NCI-H226 (cell line): ENCODE measurements at regions not wholly inside any gene's neighbourhood (a gene's known extent, or its start where the extent isn't known, plus 50 kb on each side); places are given as distances from the start of the nearest gene placed in this dataset.
"Not testable (repeated sequence)": the region's sequence is repeated elsewhere in the genome, so short reads cannot be mapped to it uniquely, and the experiment has no call there.

ENCODE experiments used
- DNase-seq: peaks from one replicate; pipeline ENCODE4 v3.0.0-alpha.2; 2015

DNA sequence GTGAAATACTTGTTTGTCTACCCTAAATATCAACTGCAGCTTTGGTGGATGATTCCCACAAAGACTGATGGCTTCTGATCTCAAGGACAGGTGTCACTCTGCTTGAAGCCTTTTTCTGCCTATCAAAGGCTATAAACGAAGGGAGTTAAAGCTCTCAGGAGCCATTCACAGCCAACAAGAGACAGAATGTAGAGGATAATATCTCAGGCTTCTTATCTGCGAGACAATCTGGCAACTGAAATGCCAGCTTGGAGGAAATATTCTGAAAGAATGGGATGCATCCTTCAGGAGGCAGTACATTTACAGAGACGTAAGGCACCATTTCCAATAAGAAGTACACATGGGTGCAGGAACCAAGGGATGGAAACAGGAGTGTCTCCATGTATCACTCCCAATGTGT, 549.4 kb downstream of the GPAM start:
- no peak for DNase-seq

DNA sequence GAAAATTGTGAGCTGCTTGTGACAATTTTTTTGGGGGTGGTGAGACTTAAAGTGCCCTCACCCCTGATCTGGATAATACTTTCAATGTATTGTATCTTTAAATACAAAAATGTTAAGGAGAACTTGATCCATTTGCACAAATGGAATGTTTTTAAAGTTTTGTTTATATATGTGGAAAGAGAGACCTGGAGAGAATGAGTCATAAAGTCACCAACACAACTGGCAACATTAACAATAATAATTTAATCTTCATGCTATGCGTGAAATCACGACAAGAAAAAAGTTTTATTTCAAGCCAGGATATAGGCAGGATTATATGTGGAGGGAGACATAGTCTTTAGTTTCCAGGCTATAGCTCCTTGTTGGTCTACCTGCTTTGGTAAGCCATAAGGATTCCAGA, 537.5 kb downstream of the GPAM start:
- no peak for DNase-seq

DNA sequence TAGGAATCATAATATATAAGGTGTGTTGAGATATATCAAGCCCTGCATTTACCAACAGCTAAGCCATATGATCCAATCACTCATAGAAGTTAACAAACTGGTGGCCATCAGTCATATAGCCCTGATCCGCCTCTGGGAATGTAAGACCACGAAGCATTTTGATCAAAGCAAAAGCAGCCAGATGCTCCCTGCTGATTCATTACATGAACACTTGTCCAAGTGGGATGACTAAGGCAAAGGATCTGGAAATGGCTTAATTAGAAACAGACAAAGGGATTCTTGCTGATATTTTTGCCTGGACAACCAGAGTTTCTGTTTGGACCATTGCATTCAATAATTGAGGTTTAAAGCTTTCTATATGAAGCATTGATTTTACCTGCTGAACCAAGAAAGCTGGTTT, 535.5 kb downstream of the GPAM start:
- no peak for DNase-seq

DNA sequence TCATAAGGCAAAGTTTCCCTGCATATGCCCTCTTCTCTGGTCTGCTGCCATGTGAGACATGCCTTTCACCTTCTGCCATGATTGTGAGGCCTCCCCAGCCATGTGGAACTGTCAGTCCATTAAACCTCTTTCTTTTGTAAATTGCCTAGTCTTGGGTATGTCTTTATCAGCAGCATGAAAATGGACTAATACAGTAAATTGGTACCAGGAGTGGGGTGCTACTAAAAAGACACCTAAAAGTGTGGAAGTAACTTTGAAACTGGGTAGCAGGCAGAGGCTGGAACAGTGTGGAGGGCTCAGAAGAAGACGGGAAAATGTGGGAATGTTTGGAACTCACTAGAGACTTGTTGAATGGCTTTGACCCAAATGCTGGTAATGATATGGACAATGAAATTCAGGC, 534.5 kb downstream of the GPAM start:
- not testable (repeated sequence) for DNase-seq

DNA sequence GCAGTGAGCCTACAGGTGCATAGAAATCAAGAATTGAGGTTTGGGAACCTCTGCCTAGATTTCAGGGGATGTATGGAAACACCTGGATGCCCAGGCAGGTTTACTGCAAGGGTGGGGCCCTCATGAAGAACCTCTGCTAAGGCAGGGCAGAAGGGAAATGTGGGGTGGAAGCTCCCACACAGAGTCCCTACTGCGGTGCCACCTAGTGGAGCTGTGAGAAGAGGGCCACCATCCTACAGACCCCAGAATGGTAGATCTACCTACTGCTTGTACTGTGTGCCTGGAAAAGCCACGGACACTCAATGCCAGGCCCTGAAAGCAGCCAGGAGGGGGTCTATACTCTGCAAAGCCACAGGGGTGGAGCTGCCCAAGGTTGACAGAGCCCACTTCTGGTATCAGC, 533.5 kb downstream of the GPAM start:
- DNase-seq: no peak

DNA sequence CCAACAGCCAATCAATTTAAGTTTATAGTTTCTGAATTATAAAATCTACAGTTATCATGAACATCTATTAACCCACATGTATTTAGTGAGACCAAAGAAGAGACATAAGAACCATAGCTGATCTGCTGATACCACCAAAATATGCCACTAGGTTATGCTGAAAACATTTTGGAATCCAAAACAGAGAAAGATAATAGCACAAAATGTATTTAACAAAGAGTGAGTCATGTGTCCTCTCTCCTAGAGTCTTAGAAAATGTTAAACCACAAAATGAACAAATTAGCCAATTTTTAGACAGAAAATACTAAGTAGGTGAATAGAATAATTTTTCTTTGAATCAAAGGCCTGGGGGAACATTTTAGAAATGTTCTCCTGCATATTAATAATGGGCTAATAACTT, 527.5 kb downstream of the GPAM start:
- DNase-seq: no peak

DNA sequence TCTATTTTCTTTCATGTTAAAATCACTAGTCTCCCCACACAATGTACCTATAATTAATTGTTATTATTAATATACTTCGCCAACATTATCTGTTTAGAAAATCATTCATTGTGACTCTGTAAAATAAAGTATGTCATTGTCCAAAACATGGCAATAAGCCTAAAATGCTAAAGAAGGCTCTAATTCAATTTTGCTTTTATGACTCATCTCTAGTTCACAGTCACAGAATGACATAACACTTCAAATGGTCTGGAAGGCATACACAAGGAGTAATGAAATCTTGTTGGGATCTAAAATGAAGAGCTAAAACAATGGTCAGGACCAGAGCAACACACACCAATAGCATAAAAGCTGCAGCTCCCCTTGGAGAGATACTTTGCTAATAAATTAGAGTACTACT, 505.8 kb downstream of the GPAM start:
- DNase-seq: no peak

DNA sequence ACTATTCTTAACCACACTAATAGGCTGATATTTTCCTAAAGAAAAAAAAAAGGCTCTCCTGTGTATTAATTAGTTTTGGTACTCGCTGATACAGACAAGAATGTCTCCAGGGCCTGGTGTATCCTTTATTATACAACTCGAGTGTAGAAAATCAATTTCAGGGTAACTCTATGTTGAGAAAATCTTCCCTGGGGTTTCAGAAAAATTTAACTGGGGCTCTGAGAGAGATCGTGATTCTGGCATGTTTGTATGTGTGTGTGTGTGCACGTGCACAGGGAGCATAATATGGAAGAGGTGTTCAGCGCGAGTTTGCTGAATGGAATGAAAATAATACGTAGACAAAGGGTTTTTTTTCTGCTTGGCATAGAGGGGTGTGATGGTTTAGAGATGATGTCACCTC, 496.8 kb downstream of the GPAM start:
- no peak for DNase-seq

DNA sequence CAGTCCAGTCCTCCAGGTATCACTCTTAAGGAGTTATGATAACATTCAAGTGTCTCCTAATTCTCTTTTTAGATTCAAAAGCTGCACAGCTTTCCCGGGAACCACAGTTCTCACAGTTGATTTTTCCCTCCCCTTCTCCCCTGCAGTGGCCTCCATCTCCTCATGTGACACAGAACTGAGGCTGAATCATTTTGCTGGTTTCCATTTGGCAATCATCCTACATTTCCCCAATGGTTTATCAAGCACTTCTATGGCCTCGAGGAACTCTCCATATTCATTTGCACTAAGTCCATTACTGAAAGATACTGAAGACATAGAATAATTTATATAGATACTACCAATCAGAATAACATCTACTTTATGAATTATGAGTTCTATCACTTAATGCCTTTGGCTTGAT, 484.9 kb downstream of the GPAM start:
- DNase-seq: no peak

DNA sequence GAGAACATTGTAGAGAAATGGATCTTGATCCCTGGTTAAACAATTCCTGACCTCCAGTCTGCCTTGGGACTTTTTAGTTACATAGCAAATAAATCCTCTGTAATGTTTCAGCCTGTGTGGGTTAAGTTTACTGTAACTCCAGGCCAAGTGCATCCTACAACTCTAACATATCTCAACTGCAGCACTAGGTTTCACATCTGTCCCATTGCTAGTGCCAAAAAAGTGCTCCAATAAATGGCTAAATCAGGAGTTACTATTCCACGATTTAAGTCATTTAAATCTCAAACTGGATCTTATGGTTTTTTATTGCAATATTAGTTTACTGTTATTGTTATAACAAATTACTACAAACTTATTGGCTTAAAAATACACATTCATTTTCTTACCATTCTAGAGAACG, 479.6 kb downstream of the GPAM start:
- no peak for DNase-seq

DNA sequence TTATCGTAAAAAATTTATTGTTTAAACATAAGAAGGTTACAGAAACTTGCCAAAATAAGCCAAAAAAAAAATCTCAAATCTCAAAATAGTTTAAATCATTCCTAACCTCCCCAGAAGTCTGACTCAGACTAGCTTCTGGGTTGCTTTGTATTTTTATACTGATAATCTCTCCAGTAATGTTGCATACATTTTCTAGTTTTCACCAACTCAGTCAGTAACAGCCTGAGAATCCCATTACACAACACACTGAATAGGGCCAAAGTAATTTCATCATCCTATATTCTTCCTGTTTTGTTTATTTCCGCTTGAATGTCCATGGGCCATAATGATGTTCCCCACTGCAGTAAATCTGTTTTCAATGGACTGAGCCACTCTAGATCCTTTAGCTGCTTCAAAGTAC, 478.5 kb downstream of the GPAM start:
- DNase-seq: no peak

DNA sequence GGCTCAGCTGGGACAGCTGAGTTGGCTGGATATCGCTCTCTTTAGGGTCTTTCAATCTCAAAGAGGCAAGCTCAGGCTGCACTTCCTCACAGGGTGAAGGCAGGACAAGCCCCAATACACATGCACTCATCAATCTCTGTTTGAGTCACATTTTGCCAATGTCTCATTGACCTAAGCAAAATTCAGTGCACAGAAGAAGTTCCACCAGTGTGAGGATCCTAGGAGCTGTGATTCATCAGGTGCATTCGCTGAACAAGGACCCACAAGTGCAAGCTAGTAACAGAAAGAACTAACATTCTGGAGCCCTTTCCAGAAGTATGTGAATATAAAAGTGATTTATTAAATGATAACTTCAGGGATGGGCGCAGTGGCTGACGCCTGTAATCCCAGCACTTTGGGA, 477.2 kb downstream of the GPAM start:
- DNase-seq: no peak

DNA sequence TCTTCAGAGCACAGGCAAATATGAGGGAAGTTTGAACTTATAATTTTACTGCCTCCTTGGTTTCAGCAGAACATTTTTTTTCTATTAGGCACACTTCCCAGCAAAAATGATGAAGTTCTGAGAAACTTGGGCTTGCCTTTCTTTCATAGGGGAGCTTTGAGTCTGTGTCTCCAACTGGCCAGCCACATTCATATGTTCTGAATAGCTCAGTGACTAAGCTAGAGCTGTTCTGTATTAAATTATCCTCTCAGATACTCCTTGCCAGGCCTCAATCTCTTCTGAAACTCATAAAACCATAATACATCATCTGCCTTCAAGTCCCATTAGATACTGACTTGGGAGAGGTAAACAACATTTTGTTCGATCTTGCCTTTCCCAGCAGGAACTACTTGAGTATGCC, 476.5 kb downstream of the GPAM start:
- DNase-seq: no peak

DNA sequence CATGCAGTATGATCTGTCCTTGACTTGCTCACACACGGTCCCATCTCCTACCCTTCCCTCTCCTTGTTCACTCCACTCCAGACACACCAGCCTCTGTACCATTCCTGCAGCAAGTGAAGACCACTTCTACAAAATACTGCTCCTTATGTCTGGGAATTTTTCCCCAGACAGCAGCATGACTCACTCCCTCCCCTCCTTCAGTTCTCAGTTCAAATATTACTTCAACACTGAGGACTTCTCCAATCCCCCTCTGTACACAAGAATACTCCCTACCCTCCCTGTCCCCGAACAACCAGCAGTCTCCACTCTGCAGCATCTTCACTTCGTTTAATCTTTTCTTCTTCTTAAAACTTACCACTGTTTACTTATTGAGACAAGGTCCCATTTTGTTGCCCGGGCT, 474.0 kb downstream of the GPAM start:
- no peak for DNase-seq

DNA sequence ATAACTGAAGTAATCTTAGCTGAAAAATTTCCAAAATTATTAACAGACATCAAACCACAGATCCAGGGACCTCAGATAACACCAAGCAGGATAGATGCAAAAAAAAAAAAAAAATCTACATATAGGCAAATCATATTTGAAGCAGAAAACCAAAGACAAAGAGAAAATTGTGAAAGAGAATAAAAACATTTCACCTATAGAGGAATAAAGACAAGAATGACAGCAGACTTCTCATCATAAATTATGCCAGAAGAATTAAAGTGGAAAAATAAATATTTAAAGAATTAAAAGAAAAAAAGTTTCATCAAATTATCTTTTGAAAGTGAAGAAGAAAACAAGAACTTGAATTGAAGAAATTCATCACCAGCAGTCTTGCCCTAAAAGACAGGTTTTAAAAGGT, 467.5 kb downstream of the GPAM start:
- DNase-seq: no peak

DNA sequence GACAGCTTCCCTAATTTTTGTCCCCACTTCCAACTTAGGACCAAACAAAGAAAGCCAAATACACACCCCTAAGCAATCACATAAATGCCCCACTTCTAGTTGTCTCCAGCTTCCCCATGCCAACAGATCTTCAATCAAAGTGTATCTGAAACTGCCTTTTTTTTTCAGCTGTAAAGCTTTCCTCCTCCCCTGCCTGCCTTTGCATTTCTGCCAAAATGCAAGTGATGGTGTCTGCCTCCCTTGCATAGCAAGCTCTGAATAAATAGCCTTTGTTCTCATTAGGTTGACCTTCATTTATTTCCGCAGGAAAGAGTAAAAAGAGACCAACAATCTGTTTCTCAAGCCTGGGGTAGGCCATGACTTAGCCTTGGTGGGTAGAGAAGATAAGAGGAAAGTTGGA, 459.4 kb downstream of the GPAM start:
- no peak for DNase-seq

DNA sequence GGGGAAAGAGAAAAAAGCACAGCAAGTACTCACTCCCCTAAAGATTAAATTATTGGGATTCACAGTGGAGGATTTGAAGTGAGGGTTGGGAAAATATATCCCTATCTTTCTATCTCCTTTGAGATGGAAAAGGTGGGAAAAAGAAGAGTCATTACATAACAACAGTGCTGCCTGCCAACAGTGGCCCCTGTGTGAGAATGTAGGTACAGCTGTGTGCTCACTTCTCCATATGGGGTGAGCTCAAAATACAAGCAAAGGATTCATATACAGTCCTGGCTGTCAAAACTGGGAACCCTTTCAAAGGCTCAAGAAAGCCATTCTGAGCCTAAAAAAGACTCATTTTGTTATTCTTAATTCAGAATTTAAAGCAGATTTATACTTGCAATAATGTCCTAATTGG, 458.5 kb downstream of the GPAM start:
- DNase-seq: no peak

DNA sequence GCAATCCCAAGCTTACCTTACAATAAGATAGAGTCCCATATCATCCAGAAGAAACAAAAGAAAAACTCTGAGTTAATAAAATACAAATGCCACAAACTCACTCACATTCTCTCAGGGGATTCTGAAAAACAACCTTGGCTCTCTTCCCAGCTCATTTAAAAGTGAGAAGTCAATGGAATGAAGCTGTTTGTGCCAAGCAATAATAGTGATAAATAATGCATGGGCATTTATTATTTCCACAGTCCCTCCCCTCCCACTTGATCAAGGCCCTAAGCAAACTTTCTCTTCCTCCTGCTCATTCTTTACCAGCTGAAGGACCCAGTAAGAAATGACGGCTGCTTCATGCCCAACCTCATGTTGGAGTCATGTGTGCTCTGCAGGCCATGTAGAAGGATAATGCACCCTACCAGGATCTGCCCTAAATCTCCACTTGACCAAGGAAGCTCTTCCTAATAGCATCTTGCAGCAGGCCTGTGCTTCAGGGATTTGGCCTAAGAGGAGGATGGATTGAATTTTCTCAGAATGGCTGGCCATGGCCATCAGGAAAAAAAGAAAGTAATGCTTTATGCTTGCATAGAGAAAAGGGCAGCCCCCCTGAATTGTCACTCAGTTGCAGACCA, 451.3 kb downstream of the GPAM start:
- no peak for DNase-seq

DNA sequence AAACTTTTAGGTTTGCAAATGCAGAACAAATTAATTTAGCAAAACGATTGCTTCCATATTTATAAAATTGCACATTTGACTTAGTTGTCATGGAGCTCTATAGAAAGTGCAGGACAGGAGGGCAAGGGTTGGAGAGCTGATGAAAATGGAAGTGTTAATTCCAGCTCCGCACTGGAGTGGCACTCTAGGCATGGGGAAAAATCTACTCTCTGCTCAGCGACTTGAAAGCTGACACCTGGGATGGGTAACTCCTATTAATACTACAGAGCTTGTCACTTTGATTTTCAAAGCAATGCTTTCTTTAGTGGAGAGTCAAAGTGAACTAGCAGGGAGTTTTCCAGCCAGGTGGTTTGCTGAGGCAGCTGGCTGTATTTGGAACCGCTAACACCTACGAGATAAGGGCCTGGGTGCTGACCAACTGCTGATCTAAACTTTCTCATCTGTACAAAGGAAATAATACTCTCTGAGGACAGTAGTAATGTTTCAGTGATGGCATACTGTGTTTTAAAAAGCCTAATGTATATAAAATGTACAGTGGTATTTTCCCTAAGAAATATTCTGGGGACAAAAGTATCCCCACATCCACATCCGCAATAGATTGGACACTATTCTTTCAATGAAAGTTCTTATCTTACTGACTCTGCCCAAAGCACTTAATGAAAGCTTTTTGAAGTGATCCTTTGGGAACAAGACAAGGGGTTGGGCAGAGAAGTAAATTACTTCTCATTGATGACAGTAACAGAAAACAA, 444.3 kb downstream of the GPAM start:
- no peak for DNase-seq

DNA sequence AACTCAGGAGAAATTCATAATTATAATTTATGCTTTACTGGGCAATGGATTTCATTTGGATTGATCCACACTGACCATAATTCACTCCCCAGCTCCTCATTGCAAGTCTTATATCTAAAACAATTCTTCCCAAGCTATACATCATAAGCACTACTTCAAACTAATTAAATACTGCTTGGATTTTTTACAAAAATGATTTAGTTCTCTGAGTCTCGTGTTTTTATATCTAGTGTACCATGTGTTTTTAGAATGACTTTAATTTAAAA, 443.8 kb downstream of the GPAM start:
- DNase-seq: no peak

DNA sequence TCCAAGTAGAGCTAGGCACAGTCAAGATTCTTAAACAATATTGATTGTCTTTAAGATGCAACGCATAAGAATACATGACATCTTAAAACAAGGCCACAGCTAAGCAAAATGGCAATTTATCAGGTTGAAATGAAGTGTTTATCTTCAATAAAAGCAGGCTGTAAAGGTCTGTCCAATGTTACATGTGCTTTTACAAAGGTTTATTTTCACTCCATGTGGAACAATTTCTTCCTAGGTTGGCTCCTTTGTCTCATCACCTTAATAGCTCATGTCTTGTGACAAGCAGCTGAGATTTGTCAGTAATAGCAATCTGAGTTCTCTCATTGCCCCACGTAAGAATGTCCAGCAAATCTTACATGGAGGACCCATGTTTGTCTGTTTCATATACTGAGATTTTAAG, 437.6 kb downstream of the GPAM start:
- no peak for DNase-seq

DNA sequence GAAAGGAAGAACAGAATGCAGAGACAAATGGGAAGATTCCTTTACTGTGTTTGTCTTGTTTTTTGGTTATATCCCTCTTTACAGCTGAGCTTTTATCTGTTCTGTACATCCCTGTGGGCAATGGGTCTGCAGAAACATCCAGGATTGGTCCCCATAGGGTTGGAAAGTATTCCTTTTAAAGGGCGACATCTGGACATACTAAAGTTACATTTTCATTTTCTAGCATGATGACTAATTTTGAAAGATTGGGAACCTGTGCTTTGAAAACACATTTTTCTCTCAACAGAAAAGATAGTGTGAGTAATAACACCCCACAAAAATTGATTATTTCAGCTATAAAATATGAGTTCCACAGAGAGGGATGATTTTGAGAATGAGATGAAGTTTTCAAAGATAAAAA, 435.8 kb downstream of the GPAM start:
- no peak for DNase-seq

DNA sequence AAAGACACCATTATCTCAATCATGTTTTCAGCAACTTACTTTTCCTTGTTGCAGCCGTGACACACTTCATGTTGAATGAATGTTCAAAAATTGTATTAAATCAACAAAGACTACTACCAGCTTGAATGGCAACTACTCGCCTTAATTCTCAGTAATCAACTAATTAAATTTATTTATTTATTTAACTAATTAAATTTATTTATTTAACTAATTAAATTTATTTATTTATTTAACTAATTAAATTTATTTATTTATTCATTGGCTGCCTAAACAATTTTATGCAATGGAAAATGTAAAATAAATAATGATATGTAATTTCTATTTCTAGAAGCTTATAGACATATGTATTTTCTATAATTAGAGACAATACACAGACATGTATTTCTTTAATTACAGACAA, 435.4 kb downstream of the GPAM start:
- no peak for DNase-seq

DNA sequence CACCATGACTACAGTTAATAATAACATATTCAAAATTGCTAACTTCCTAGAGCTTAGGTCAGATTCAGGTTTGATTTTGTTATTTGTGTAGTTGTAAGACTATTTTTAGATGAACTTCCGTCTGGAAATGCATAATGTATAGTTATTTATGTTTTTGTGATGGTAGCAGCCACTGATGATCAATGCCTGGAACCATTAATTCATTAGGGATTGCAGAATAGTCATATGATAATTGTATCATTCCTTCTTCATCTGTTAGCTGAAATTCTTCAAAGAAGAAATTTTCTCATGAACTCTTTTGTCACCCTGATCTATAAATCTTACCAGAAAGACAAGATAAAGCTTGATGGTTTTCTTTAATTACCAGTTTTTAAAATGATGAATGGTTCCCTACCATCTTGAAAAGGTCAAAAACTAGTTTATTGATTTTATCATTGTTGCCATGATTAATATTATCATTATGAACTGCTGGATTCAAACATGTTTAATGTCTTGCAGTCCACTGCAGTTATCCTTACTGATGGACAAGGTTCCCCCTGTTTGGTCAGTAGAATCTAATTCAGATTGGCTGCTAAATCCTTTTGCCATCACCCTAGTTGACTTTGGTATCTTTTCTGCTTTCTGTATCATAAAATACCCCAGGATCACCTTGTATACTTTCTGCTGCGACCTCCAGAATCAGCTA, 433.3 kb downstream of the GPAM start:
- DNase-seq: no peak
